WTC11 (cell line): ENCODE measurements at regions not wholly inside any gene's neighbourhood (a gene's known extent, or its start where the extent isn't known, plus 50 kb on each side); places are given as distances from the start of the nearest gene placed in this dataset.

Experiments
- ATAC-seq: fragments of 200-7000 bp; cut with Tn5 transposase; 2 replicates; pipeline ENCODE4 v1.10.0; 2021; ENCODE audit warnings: mild to moderate bottlenecking, moderate library complexity
- CTCF ChIA-PET: fragments of 300-600 bp; sonication (Branson Sonifier 250); formaldehyde crosslinking; loops from one replicate; lab custom pipeline; 2021; ENCODE audit warnings: antibody characterized with exemption; lab: Charles Lee
- POLR2A ChIA-PET: fragments of 350-600 bp; sonication (Branson Sonifier 250); formaldehyde crosslinking; loops from one replicate; lab custom pipeline; 2021; ENCODE audit warnings: antibody characterized with exemption; lab: Charles Lee
- DNase-seq: peaks from one replicate; pipeline ENCODE4 v3.0.0; 2021; ENCODE audit warnings: low spot score
- H3K27ac Mint-ChIP-seq: 2 replicates; pipeline ENCODE4 v1.8.0; 2021; ENCODE audit warnings: mixed read lengths
- H3K27me3 Mint-ChIP-seq: 2 replicates; pipeline ENCODE4 v1.8.0; 2021; ENCODE audit warnings: low read depth, mild to moderate bottlenecking, moderate library complexity, mixed read lengths
- H3K36me3 Mint-ChIP-seq: 2 replicates; pipeline ENCODE4 v1.8.0; 2021; ENCODE audit warnings: mixed read lengths
- H3K4me1 Mint-ChIP-seq: 2 replicates; pipeline ENCODE4 v1.8.0; 2022; ENCODE audit warnings: mixed read lengths
- H3K4me3 Mint-ChIP-seq: 2 replicates; pipeline ENCODE4 v1.8.0; 2021; ENCODE audit warnings: mild to moderate bottlenecking, moderate library complexity, mixed read lengths
- H3K9me3 Mint-ChIP-seq: 2 replicates; pipeline ENCODE4 v1.8.0; 2021; ENCODE audit warnings: mixed read lengths
- ATF1 ChIP-seq: sonication (generic); formaldehyde crosslinking; IDR thresholded peaks from 2 replicates; pipeline ENCODE4 v1.8.1; 2023; ENCODE audit warnings: mild to moderate bottlenecking, moderate library complexity, missing genetic modification reagents
- CREB1 ChIP-seq: sonication (generic); formaldehyde crosslinking; IDR thresholded peaks from 2 replicates; pipeline ENCODE4 v1.8.0; 2023; ENCODE audit warnings: mild to moderate bottlenecking, missing genetic modification reagents
- CREM ChIP-seq: sonication (generic); formaldehyde crosslinking; IDR thresholded peaks from 2 replicates; pipeline ENCODE4 v1.8.1; 2022; ENCODE audit warnings: mild to moderate bottlenecking, missing genetic modification reagents, moderate library complexity
- CTCF ChIP-seq: fragments of 200-600 bp; IDR thresholded peaks from 2 replicates; pipeline ENCODE4 v1.8.0; 2022; ENCODE audit warnings: antibody characterized with exemption
- ESRRA ChIP-seq: sonication (generic); formaldehyde crosslinking; IDR thresholded peaks from 2 replicates; pipeline ENCODE4 v1.8.1; 2022; ENCODE audit warnings: mild to moderate bottlenecking, missing genetic modification reagents, borderline replicate concordance
- FOXJ3 ChIP-seq: sonication (generic); formaldehyde crosslinking; IDR thresholded peaks from 2 replicates; pipeline ENCODE4 v1.9.0; 2021; ENCODE audit warnings: missing genetic modification reagents, mild to moderate bottlenecking, borderline replicate concordance
- GTF2I ChIP-seq: fragments of 250-450 bp; sonication (Bioruptor Pico); conservative IDR thresholded peaks from 2 replicates; pipeline ENCODE4 v1.4.0; 2021; ENCODE audit warnings: mild to moderate bottlenecking
- KAT7 ChIP-seq: sonication (generic); formaldehyde crosslinking; IDR thresholded peaks from 2 replicates; pipeline ENCODE4 v1.8.1; 2023; ENCODE audit warnings: missing genetic modification reagents, mild to moderate bottlenecking, borderline replicate concordance
- MYBL2 ChIP-seq: sonication (generic); formaldehyde crosslinking; IDR thresholded peaks from 2 replicates; pipeline ENCODE4 v1.8.1; 2023; ENCODE audit warnings: mild to moderate bottlenecking, moderate library complexity, missing genetic modification reagents
- OVOL2 ChIP-seq: fragments of 250-450 bp; sonication (Bioruptor Pico); IDR thresholded peaks from 2 replicates; pipeline ENCODE4 v1.9.0; 2021; ENCODE audit warnings: mild to moderate bottlenecking, borderline replicate concordance
- PRDM15 ChIP-seq: sonication (generic); formaldehyde crosslinking; IDR thresholded peaks from 2 replicates; pipeline ENCODE4 v1.8.0; 2022; ENCODE audit warnings: missing genetic modification reagents
- ZNF232 ChIP-seq: sonication (generic); formaldehyde crosslinking; IDR thresholded peaks from 2 replicates; pipeline ENCODE4 v1.8.0; 2022; ENCODE audit warnings: mild to moderate bottlenecking, missing genetic modification reagents
- ZNF317 ChIP-seq: sonication (generic); formaldehyde crosslinking; IDR thresholded peaks from 2 replicates; pipeline ENCODE4 v1.8.1; 2023; ENCODE audit warnings: low read depth, mild to moderate bottlenecking, moderate library complexity, missing genetic modification reagents, borderline replicate concordance
- ZNF416 ChIP-seq: fragments of 250-450 bp; sonication (Bioruptor Pico); IDR thresholded peaks from 2 replicates; pipeline ENCODE4 v1.9.0; 2021; ENCODE audit warnings: mild to moderate bottlenecking, inconsistent platforms
- TF ChIP-seq, protein P1 (sequence below): sonication (generic); formaldehyde crosslinking; IDR thresholded peaks from 2 replicates; pipeline ENCODE4 v1.8.1; 2022; ENCODE audit warnings: mild to moderate bottlenecking, moderate library complexity, missing genetic modification reagents
- TF ChIP-seq, protein P2 (sequence below): fragments of 250-450 bp; sonication (Bioruptor Pico); IDR thresholded peaks from 2 replicates; pipeline ENCODE4 v1.9.0; 2021; ENCODE audit warnings: mild to moderate bottlenecking, borderline replicate concordance

GRCh38 chr15:77731067-77731466, 98.4 kb upstream of the LINGO1 start:
- Mint-ChIP-seq H3K4me3 (no peak overlapping the region), H3K27ac (no peak overlapping the region), H3K36me3 (no peaks in the 10 kb centered on the region), H3K9me3 (no peaks in the 10 kb centered on the region), H3K4me1 (peaks cover 11% of the 10 kb centered on the region), H3K27me3 (no peaks in the 10 kb centered on the region; the same call in 1 of the 2 replicates)
- TF ChIP-seq ESRRA (CRISPR knock-in tag), result no peak
- no peak for TF ChIP-seq MYBL2 (CRISPR knock-in tag)
- TF ChIP-seq, protein P1, sequence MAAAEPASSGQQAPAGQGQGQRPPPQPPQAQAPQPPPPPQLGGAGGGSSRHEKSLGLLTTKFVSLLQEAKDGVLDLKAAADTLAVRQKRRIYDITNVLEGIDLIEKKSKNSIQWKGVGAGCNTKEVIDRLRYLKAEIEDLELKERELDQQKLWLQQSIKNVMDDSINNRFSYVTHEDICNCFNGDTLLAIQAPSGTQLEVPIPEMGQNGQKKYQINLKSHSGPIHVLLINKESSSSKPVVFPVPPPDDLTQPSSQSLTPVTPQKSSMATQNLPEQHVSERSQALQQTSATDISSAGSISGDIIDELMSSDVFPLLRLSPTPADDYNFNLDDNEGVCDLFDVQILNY (CRISPR knock-in tag), result no peak
- TF ChIP-seq, protein P2, sequence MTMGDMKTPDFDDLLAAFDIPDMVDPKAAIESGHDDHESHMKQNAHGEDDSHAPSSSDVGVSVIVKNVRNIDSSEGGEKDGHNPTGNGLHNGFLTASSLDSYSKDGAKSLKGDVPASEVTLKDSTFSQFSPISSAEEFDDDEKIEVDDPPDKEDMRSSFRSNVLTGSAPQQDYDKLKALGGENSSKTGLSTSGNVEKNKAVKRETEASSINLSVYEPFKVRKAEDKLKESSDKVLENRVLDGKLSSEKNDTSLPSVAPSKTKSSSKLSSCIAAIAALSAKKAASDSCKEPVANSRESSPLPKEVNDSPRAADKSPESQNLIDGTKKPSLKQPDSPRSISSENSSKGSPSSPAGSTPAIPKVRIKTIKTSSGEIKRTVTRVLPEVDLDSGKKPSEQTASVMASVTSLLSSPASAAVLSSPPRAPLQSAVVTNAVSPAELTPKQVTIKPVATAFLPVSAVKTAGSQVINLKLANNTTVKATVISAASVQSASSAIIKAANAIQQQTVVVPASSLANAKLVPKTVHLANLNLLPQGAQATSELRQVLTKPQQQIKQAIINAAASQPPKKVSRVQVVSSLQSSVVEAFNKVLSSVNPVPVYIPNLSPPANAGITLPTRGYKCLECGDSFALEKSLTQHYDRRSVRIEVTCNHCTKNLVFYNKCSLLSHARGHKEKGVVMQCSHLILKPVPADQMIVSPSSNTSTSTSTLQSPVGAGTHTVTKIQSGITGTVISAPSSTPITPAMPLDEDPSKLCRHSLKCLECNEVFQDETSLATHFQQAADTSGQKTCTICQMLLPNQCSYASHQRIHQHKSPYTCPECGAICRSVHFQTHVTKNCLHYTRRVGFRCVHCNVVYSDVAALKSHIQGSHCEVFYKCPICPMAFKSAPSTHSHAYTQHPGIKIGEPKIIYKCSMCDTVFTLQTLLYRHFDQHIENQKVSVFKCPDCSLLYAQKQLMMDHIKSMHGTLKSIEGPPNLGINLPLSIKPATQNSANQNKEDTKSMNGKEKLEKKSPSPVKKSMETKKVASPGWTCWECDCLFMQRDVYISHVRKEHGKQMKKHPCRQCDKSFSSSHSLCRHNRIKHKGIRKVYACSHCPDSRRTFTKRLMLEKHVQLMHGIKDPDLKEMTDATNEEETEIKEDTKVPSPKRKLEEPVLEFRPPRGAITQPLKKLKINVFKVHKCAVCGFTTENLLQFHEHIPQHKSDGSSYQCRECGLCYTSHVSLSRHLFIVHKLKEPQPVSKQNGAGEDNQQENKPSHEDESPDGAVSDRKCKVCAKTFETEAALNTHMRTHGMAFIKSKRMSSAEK (CRISPR knock-in tag), result no peak
- no peak for TF ChIP-seq OVOL2
- TF ChIP-seq CREB1 (CRISPR knock-in tag), result no peak
- TF ChIP-seq GTF2I (CRISPR knock-in tag), result no peak
- no peak for TF ChIP-seq CTCF
- no peak for TF ChIP-seq KAT7
- no peak for TF ChIP-seq FOXJ3 (CRISPR knock-in tag)
- no peak for TF ChIP-seq ATF1 (CRISPR knock-in tag)
- TF ChIP-seq ZNF317 (CRISPR knock-in tag), result no peak
- no peak for TF ChIP-seq PRDM15 (CRISPR knock-in tag)
- no peak for TF ChIP-seq ZNF416 (CRISPR knock-in tag)
- no peak for TF ChIP-seq ZNF232 (CRISPR knock-in tag)
- no peak for TF ChIP-seq CREM (CRISPR knock-in tag)
- DNase-seq (no peak), ATAC-seq (no peak)
- CTCF ChIA-PET, result interaction anchor here (1.2 to 1.4 kb wide), 2 partner anchors 10 to 76 kb away, joined by 5 read pairs; no protein-coding TSS in a partner anchor
- POLR2A ChIA-PET, result no interaction called here
